ENCODE measurements at regions not wholly inside any gene's neighbourhood (a gene's known extent, or its start where the extent isn't known, plus 50 kb on each side); places are given as distances from the start of the nearest gene placed in this dataset.

DNA sequence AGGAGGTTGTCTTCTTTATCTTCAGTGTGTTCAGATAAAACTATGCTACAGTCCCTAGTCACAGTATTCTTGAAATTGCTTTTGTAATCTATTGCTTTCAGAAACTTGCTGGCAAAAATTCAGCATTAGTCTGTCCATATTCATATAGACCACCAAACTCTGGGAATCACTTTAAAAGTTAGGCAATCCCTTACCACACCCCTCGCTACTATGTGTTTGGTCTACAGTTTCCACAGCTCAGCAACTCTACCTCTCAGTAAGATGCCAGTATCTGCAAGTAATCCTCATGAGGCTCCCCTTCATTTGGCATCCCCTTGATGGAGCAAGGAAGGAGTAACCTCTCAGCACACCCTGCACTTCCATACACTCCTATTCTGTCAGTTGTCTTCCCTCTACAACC lies 1706.6 kb upstream of the CELF4 start:
- DNase-seq = no peak
- intact Hi-C loops (cut with DNase I; ENCODE audit: low total_unique reads) (no loop called here), in situ Hi-C loops (cut with MboI; ENCODE audit: low pct_ligation_motif_present in 1 of 4, low pct_unique_long_range_greater_than_20kb in 1 of 4, low sequenced_read_pairs in 3 of 4) (no loop called here)
- Histone ChIP-seq H3K27me3 (no peaks in the 10 kb centered on the region), H3K9me3 (no peaks in the 10 kb centered on the region), H3K4me3 (no peak overlapping the region), H3K4me1 (no peaks in the 10 kb centered on the region), H3K27ac (no peak overlapping the region), H3K36me3 (no peaks in the 10 kb centered on the region)
- 88 to 100% methylated on average over 1 of the region's 1 CpG for WGBS, 2 donors (ENCODE audit: low coverage in 1 of 2)
- TF ChIP-seq POLR2A (IDR thresholded peaks at IDR 0.05) = no peak
- no peak for TF ChIP-seq POLR2AphosphoS5 (IDR thresholded peaks at IDR 0.05)
- TF ChIP-seq CTCF (IDR thresholded peaks at IDR 0.05) = no peak
- no peak for TF ChIP-seq EP300 (IDR thresholded peaks at IDR 0.05; ENCODE audit: low read depth)

DNA sequence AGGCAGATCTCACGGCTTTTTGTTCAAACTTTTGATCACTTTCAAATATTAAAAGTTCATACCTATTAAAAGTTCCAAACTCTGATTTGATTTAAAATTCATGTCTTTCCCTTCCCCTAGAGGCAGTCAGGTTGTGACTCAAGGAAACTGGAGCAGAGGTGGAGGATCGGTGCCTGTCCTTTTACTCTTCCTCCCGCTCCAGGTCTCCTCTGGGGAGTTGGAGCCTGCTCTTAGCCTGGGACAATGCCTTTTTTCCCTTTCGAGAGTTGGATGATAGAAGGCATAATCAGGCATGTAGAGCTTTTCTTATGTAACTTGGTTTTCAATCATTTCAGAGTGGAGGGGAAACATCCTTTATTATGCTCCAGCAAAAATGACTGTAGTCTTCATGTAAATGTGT lies 1706.1 kb upstream of the CELF4 start:
- Histone ChIP-seq H3K27ac (no peak overlapping the region), H3K9me3 (no peaks in the 10 kb centered on the region), H3K27me3 (no peaks in the 10 kb centered on the region), H3K36me3 (no peaks in the 10 kb centered on the region), H3K4me3 (no peak overlapping the region), H3K4me1 (no peaks in the 10 kb centered on the region)
- TF ChIP-seq POLR2AphosphoS5 (IDR thresholded peaks at IDR 0.05) (no peak), EP300 (IDR thresholded peaks at IDR 0.05; ENCODE audit: low read depth) (no peak), POLR2A (IDR thresholded peaks at IDR 0.05) (no peak), CTCF (IDR thresholded peaks at IDR 0.05) (no peak)
- in situ Hi-C loops (cut with MboI; ENCODE audit: low pct_ligation_motif_present in 1 of 4, low pct_unique_long_range_greater_than_20kb in 1 of 4, low sequenced_read_pairs in 3 of 4) = no loop called here
- intact Hi-C loops (cut with DNase I; ENCODE audit: low total_unique reads) = no loop called here
- WGBS, 2 donors (ENCODE audit: low coverage in 1 of 2) = 60 to 82% methylated on average over 2 to 4 of the region's 4 CpGs
- DNase-seq = no peak

- Histone ChIP-seq H3K4me1 (no peaks in the 10 kb centered on the region), H3K9me3 (no peaks in the 10 kb centered on the region), H3K27me3 (no peaks in the 10 kb centered on the region), H3K27ac (no peak overlapping the region), H3K4me3 (no peak overlapping the region), H3K36me3 (no peaks in the 10 kb centered on the region)
- intact Hi-C loops (cut with DNase I; ENCODE audit: low total_unique reads) = no loop called here
- 80% methylated on average over 1 of the region's 1 CpG; no CpG with 5 or more reads in 1 of the 2 donors for WGBS, 2 donors (ENCODE audit: low coverage in 1 of 2)
- no peak for TF ChIP-seq POLR2AphosphoS5 (IDR thresholded peaks at IDR 0.05)
- in situ Hi-C loops (cut with MboI; ENCODE audit: low pct_ligation_motif_present in 1 of 4, low pct_unique_long_range_greater_than_20kb in 1 of 4, low sequenced_read_pairs in 3 of 4) = no loop called here
- no peak for DNase-seq
These were observed 1695.0 kb upstream of the CELF4 start for GRCh38 chr18:39260565-39260964.

GRCh38 chr18:39259736-39260135 lies 1694.1 kb upstream of the CELF4 start:
- intact Hi-C loops (cut with DNase I; ENCODE audit: low total_unique reads) (no loop called here), in situ Hi-C loops (cut with MboI; ENCODE audit: low pct_ligation_motif_present in 1 of 4, low pct_unique_long_range_greater_than_20kb in 1 of 4, low sequenced_read_pairs in 3 of 4) (no loop called here)
- no peaks in the 10 kb centered on the region for H3K36me3 ChIP-seq
- no peaks in the 10 kb centered on the region for H3K4me1 ChIP-seq
- no peaks in the 10 kb centered on the region for H3K27me3 ChIP-seq
- TF ChIP-seq CTCF (IDR thresholded peaks at IDR 0.05) (no peak), POLR2A (IDR thresholded peaks at IDR 0.05) (no peak), POLR2AphosphoS5 (IDR thresholded peaks at IDR 0.05) (no peak)
- no peak overlapping the region for H3K4me3 ChIP-seq
- no peaks in the 10 kb centered on the region for H3K9me3 ChIP-seq
- H3K27ac ChIP-seq = no peak overlapping the region
- WGBS, 2 donors (ENCODE audit: low coverage in 1 of 2) = 69 to 70% methylated on average over 1 of the region's 1 CpG
- DNase-seq = no peak

GRCh38 chr18:39244242-39244641 lies 1678.6 kb upstream of the CELF4 start:
- no peak for DNase-seq
- H3K4me3 ChIP-seq = no peak overlapping the region
- no peaks in the 10 kb centered on the region for H3K9me3 ChIP-seq
- intact Hi-C loops (cut with DNase I; ENCODE audit: low total_unique reads) = no loop called here
- in situ Hi-C loops (cut with MboI; ENCODE audit: low pct_ligation_motif_present in 1 of 4, low pct_unique_long_range_greater_than_20kb in 1 of 4, low sequenced_read_pairs in 3 of 4) = no loop called here
- H3K27ac ChIP-seq = no peak overlapping the region
- TF ChIP-seq POLR2AphosphoS5 (IDR thresholded peaks at IDR 0.05) (no peak), CTCF (IDR thresholded peaks at IDR 0.05) (no peak), POLR2A (IDR thresholded peaks at IDR 0.05) (no peak), EP300 (IDR thresholded peaks at IDR 0.05; ENCODE audit: low read depth) (no peak)
- 88 to 100% methylated on average over 1 of the region's 1 CpG for WGBS, 2 donors (ENCODE audit: low coverage in 1 of 2)
- H3K27me3 ChIP-seq = no peaks in the 10 kb centered on the region
- no peaks in the 10 kb centered on the region for H3K36me3 ChIP-seq
- H3K4me1 ChIP-seq = no peaks in the 10 kb centered on the region
